ENCODE measurements at regions not wholly inside any gene's neighbourhood (a gene's known extent, or its start where the extent isn't known, plus 50 kb on each side); places are given as distances from the start of the nearest gene placed in this dataset.
A peak's percentile ranks its signal among the peaks of the same experiment; 100 is the strongest.

- Histone ChIP-seq H3K36me3 (replicated peaks in 1 of 2; ENCODE audit: control insufficient read depth in 1 of 2, insufficient read depth in 2 of 2, low read length in 2 of 2) (no peaks in the 10 kb centered on the region), H3K4me1 (ENCODE audit: control insufficient read depth in 1 of 2, insufficient read depth in 2 of 2, low read length in 2 of 2) (no peaks in the 10 kb centered on the region), H3K27me3 (ENCODE audit: control insufficient read depth in 2 of 2, insufficient read depth in 2 of 2, low read length in 2 of 2) (peaks cover 28 to 55% of the 10 kb centered on the region in 2 donors), H4K20me1 (ENCODE audit: insufficient read depth, low read length) (no peaks in the 10 kb centered on the region), H3K4me3 (replicated peaks in 1 of 3; ENCODE audit: low read depth in 2 of 3, low read length in 3 of 3) (no peak overlapping the region), H3K27ac (ENCODE audit: low read depth in 1 of 2, low read length in 2 of 2) (no peak overlapping the region), H3K9ac (ENCODE audit: insufficient read depth, low read length, poor library complexity, severe bottlenecking) (no peak overlapping the region), H3K4me2 (replicated peaks; ENCODE audit: extremely low read depth, low read length, poor library complexity, severe bottlenecking) (no peak overlapping the region), H3K9me3 (replicated peaks in 1 of 2; ENCODE audit: control insufficient read depth in 1 of 2, insufficient read depth in 1 of 2, low read length in 2 of 2) (no peaks in the 10 kb centered on the region), H3K79me2 (ENCODE audit: insufficient read depth, low read length) (no peaks in the 10 kb centered on the region), H2AFZ (ENCODE audit: insufficient read depth, low read depth, low read length, poor library complexity, severe bottlenecking) (no peak overlapping the region)
- Mint-ChIP-seq H3K4me3 (peak overlapping the region in 1 of 2 donors; percentile 16), H3K27ac (no peak overlapping the region), H3K4me1 (no peaks in the 10 kb centered on the region), H3K9me3 (peaks cover 0 to 8% (median 0%) of the 10 kb centered on the region in 7 donors), H3K36me3 (no peaks in the 10 kb centered on the region), H3K27me3 (ENCODE audit: low read depth in 3 of 3) (peaks cover 67 to 80% (median 67%) of the 10 kb centered on the region in 3 donors)
- no peak for DNase-seq
- TF ChIP-seq CTCF (IDR thresholded peaks at IDR 0.05), result no peak
- intact Hi-C loops (cut with micrococcal nuclease), result no loop called here
- 80% methylated on average over 18 of the region's 22 CpGs for whole genome bisulfite sequencing (ENCODE audit: insufficient coverage)
Observed at GRCh38 chr16:86195863-86196630, 297.1 kb downstream of the IRF8 start.

- intact Hi-C loops (cut with micrococcal nuclease), result no loop called here
- Histone ChIP-seq H2AFZ (ENCODE audit: insufficient read depth, low read depth, low read length, poor library complexity, severe bottlenecking) (no peak overlapping the region), H3K4me2 (replicated peaks; ENCODE audit: extremely low read depth, low read length, poor library complexity, severe bottlenecking) (no peak overlapping the region), H4K20me1 (ENCODE audit: insufficient read depth, low read length) (no peaks in the 10 kb centered on the region), H3K4me3 (replicated peaks in 1 of 3; ENCODE audit: low read depth in 2 of 3, low read length in 3 of 3) (no peak overlapping the region), H3K27me3 (ENCODE audit: control insufficient read depth in 2 of 2, insufficient read depth in 2 of 2, low read length in 2 of 2) (peaks cover 28 to 57% of the 10 kb centered on the region in 2 donors), H3K9ac (ENCODE audit: insufficient read depth, low read length, poor library complexity, severe bottlenecking) (no peak overlapping the region), H3K4me1 (ENCODE audit: control insufficient read depth in 1 of 2, insufficient read depth in 2 of 2, low read length in 2 of 2) (no peaks in the 10 kb centered on the region), H3K9me3 (replicated peaks in 1 of 2; ENCODE audit: control insufficient read depth in 1 of 2, insufficient read depth in 1 of 2, low read length in 2 of 2) (no peaks in the 10 kb centered on the region), H3K36me3 (replicated peaks in 1 of 2; ENCODE audit: control insufficient read depth in 1 of 2, insufficient read depth in 2 of 2, low read length in 2 of 2) (no peaks in the 10 kb centered on the region), H3K79me2 (ENCODE audit: insufficient read depth, low read length) (no peaks in the 10 kb centered on the region), H3K27ac (ENCODE audit: low read depth in 1 of 2, low read length in 2 of 2) (no peak overlapping the region)
- Mint-ChIP-seq H3K27ac (no peak overlapping the region), H3K4me1 (no peaks in the 10 kb centered on the region), H3K27me3 (ENCODE audit: low read depth in 3 of 3) (peaks cover 60 to 80% (median 68%) of the 10 kb centered on the region in 3 donors), H3K4me3 (peak overlapping the region in 1 of 2 donors; percentile 23), H3K9me3 (peaks cover 0 to 8% (median 0%) of the 10 kb centered on the region in 7 donors), H3K36me3 (no peaks in the 10 kb centered on the region)
- 96% methylated on average over 8 of the region's 18 CpGs for WGBS (ENCODE audit: insufficient coverage)
- no peak for TF ChIP-seq CTCF (IDR thresholded peaks at IDR 0.05)
- DNase-seq, result no peak
Observed at GRCh38 chr16:86196687-86197391, 297.9 kb downstream of the IRF8 start.
